Adipocyte (in vitro differentiated cells): ENCODE measurements at regions not wholly inside any gene's neighbourhood (a gene's known extent, or its start where the extent isn't known, plus 50 kb on each side); places are given as distances from the start of the nearest gene placed in this dataset.
A peak's percentile ranks its signal among the peaks of the same experiment; 100 is the strongest.

ENCODE experiments used
- DNase-seq: peaks from one replicate; pipeline ENCODE4 v3.0.0-alpha.2; 2015; ENCODE audit warnings: low read depth
- H3K27me3 ChIP-seq: replicated peaks from 2 replicates; pipeline ENCODE4 v1.7.0; 2013; ENCODE audit warnings: mild to moderate bottlenecking, low read length, moderate library complexity; ENCODE audit not compliant: control insufficient read depth, insufficient read depth
- H3K36me3 ChIP-seq: 2 replicates; pipeline ENCODE4 v1.7.0; 2013; ENCODE audit warnings: low read length, mild to moderate bottlenecking, moderate library complexity; ENCODE audit not compliant: control insufficient read depth, insufficient read depth, severe bottlenecking
- H3K4me1 ChIP-seq: 2 replicates; pipeline ENCODE4 v1.7.0; 2013; ENCODE audit warnings: mild to moderate bottlenecking, low read length, moderate library complexity; ENCODE audit not compliant: control insufficient read depth, insufficient read depth
- H3K4me3 ChIP-seq: 2 replicates; pipeline ENCODE4 v1.7.0; 2013; ENCODE audit warnings: mild to moderate bottlenecking, low read length, moderate library complexity
- H3K9ac ChIP-seq: 2 replicates; pipeline ENCODE4 v1.7.0; 2013; ENCODE audit warnings: mild to moderate bottlenecking, low read length, moderate library complexity
- H3K9me3 ChIP-seq: 2 replicates; pipeline ENCODE4 v1.7.0; 2013; ENCODE audit warnings: mild to moderate bottlenecking, low read length, moderate library complexity; ENCODE audit not compliant: control insufficient read depth

DNA sequence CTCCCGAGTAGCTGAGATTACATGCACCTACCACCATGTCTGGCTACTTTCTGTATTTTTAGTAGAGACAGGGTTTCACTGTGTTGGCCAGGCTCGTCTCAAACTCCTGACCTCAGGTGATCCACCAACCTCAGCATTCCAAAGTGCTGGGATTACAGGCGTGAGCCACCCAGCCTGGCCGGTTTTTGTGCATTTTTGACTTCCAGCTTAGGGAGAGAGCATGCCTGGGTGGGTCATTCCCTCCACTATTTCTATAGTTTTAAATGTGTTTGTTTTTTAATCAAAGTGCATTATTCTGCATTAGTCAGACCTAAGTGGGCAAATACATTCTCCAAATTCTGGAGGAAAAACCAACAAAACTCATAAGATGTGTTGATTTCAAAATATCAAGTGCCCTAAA is 207.4 kb upstream of the NRIP1 start:
- peaks cover 21% of the 10 kb centered on the region for H3K4me1 ChIP-seq
- H3K27me3 ChIP-seq, result no peaks in the 10 kb centered on the region
- no peaks in the 10 kb centered on the region for H3K36me3 ChIP-seq
- no peak overlapping the region for H3K9ac ChIP-seq
- H3K4me3 ChIP-seq, result no peak overlapping the region
- H3K9me3 ChIP-seq, result no peaks in the 10 kb centered on the region
- DNase-seq, result no peak

- peaks cover 21% of the 10 kb centered on the region for H3K4me1 ChIP-seq
- no peaks in the 10 kb centered on the region for H3K27me3 ChIP-seq
- peak; percentile 21 for DNase-seq
- H3K36me3 ChIP-seq, result no peaks in the 10 kb centered on the region
- no peaks in the 10 kb centered on the region for H3K9me3 ChIP-seq
- no peak overlapping the region for H3K4me3 ChIP-seq
- no peak overlapping the region for H3K9ac ChIP-seq
Measured at GRCh38 chr21:15272591-15272990, 207.8 kb upstream of the NRIP1 start.

- H3K9ac ChIP-seq, result no peak overlapping the region
- peaks cover 21% of the 10 kb centered on the region for H3K4me1 ChIP-seq
- no peaks in the 10 kb centered on the region for H3K9me3 ChIP-seq
- H3K4me3 ChIP-seq, result no peak overlapping the region
- H3K27me3 ChIP-seq, result no peaks in the 10 kb centered on the region
- no peaks in the 10 kb centered on the region for H3K36me3 ChIP-seq
- DNase-seq, result no peak
Measured at GRCh38 chr21:15273244-15273643, 208.4 kb upstream of the NRIP1 start.

- Histone ChIP-seq H3K9ac (no peak overlapping the region), H3K4me1 (peaks cover 21% of the 10 kb centered on the region), H3K36me3 (no peaks in the 10 kb centered on the region), H3K27me3 (no peaks in the 10 kb centered on the region), H3K9me3 (no peaks in the 10 kb centered on the region), H3K4me3 (no peak overlapping the region)
- no peak for DNase-seq
Measured at GRCh38 chr21:15274701-15275485, 210.1 kb upstream of the NRIP1 start.

DNA sequence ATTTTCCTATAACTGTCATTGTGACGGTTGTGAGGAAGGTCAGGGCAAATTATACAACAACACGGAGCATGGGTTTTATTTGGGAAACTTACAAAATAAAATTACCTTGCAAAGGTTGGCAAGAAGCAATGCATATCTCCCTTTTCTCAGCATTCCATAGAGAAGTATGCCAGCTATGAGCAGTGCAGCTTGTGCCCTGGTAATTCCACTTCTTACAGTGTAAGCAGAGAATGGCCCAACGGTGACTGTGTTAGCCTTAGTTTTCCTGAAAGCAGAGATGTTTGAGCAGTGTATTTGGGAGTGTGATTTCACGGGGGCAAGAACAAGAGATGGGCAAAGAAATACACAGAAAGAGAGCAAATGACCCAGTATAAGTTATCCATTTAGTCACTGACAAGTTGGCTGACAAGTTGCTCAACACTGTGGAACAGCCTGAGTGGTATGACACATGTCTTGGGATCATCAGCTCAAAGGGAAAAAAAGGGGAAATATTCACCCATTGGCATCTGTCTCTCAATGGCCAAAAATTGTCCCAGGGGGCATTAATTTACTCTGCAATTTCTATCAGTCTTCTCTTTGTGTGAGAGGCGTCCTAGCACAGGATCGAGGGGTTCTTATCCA is 210.9 kb upstream of the NRIP1 start:
- H3K9ac ChIP-seq, result no peak overlapping the region

DNA sequence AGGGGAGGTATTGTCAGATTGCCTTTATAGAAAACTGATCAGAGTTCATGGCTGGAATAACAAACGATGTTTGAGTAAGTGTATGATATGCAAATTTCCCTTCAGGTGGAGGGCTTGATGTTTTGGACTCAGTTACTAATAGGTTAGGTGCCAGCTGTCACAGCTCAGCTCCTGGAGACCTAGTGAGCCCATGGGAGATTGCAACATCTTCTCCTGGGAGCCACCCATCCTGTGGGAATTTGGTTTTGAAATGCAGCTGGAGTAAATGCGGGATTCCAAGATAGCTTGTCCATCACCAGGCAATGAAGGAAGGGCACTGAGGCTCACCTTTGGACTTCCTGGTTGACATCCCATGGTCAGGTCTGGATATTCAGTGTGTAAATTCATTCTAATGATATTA is 211.4 kb upstream of the NRIP1 start:
- no peak for DNase-seq
- Histone ChIP-seq H3K36me3 (no peaks in the 10 kb centered on the region), H3K27me3 (no peaks in the 10 kb centered on the region), H3K9ac (no peak overlapping the region), H3K4me1 (peaks cover 21% of the 10 kb centered on the region), H3K4me3 (no peak overlapping the region), H3K9me3 (no peaks in the 10 kb centered on the region)

More for the DNA sequence above, 210.9 kb upstream of the NRIP1 start:
- no peaks in the 10 kb centered on the region for H3K27me3 ChIP-seq
- DNase-seq, result no peak
- H3K9me3 ChIP-seq, result no peaks in the 10 kb centered on the region
- H3K4me3 ChIP-seq, result no peak overlapping the region
- no peaks in the 10 kb centered on the region for H3K36me3 ChIP-seq
- peaks cover 21% of the 10 kb centered on the region for H3K4me1 ChIP-seq

DNA sequence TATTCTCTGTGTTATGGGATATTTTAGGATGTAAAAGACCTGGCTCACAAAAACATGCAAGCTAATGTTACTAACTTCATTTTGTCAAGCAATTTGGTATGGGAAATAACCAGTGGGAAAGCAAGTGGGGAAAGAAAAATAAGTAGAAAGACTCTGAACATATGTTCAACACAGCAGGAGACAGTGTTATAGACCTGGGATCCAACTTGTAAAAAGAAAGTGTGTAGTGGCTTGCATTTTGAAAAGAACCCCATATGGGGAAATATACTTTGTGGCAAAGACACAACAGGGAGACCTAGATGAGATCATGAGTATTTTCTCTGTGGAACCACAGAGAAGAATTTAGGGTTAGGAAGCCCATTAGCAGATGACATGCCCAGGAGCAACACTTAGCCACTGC is 212.7 kb upstream of the NRIP1 start:
- no peak overlapping the region for H3K4me3 ChIP-seq
- no peaks in the 10 kb centered on the region for H3K9me3 ChIP-seq
- no peak for DNase-seq

DNA sequence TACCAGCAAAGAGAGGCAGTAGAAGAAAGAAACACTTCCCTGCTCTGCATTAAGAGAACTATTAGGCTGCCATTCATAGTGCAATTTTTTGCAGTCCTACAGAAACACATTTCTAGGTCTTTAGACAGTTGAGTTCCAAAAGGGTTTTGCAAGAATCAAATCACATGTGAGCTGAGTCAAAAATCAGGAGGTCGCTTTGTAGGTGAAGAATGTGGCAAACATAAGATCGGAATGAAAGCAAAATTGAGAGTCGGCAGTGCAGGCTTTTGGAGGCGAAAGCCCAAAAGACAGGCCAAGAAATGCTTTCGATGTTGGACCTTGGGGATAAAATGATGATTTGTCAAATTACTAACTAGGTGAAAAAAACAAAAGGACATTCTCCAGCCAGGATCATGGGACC is 213.5 kb upstream of the NRIP1 start:
- no peak for DNase-seq
- no peaks in the 10 kb centered on the region for H3K27me3 ChIP-seq
- H3K4me1 ChIP-seq, result peaks cover 11% of the 10 kb centered on the region
- H3K9me3 ChIP-seq, result no peaks in the 10 kb centered on the region
- no peak overlapping the region for H3K9ac ChIP-seq
- no peak overlapping the region for H3K4me3 ChIP-seq
- no peaks in the 10 kb centered on the region for H3K36me3 ChIP-seq

More for the DNA sequence above, 212.7 kb upstream of the NRIP1 start:
- H3K27me3 ChIP-seq, result no peaks in the 10 kb centered on the region
- H3K36me3 ChIP-seq, result no peaks in the 10 kb centered on the region
- no peak overlapping the region for H3K9ac ChIP-seq
- peaks cover 16% of the 10 kb centered on the region for H3K4me1 ChIP-seq

GRCh38 chr21:15278851-15279250 is 214.1 kb upstream of the NRIP1 start:
- no peak for DNase-seq
- Histone ChIP-seq H3K36me3 (no peaks in the 10 kb centered on the region), H3K4me1 (peaks cover 11% of the 10 kb centered on the region), H3K27me3 (no peaks in the 10 kb centered on the region), H3K9ac (no peak overlapping the region), H3K4me3 (no peak overlapping the region), H3K9me3 (no peaks in the 10 kb centered on the region)

DNA sequence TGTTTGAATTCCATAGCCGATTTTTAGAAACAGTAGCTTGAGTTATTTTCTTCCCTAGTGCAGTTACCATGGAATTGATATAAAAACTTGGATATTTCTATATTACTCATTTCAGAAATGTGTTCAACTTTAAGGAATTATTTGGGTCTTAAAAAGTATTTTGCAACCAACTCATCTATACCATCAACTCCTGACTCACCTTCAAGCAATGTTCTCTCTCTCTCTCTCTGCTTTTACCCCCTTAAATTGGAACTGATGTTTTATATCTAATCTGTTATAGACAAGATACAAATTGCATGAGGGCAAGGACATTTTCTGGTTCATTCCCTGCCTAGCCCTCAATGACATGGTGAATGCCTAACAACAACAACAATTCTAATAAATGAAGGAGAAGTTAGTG is 214.7 kb upstream of the NRIP1 start:
- Histone ChIP-seq H3K9ac (no peak overlapping the region), H3K4me3 (no peak overlapping the region), H3K27me3 (no peaks in the 10 kb centered on the region)

DNA sequence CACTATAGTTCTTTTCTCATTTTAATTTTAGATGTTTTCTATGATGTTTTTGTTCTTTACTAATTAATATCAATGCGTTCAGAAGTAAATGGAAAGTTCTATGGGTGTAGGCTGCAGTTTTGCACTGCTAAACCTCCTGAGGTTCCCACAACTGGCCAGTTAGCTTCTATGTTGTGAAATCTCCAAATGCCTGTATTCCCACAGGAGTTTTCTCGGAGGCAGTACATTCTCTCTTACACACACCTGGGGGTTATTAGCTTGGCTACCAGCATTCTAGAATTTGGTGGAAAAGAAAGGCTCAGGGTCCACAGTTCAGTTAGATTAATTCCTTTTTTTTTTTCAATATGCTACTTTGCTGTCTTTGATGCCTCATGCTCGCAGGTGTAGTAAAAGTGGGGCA is 216.9 kb upstream of the NRIP1 start:
- no peaks in the 10 kb centered on the region for H3K9me3 ChIP-seq
- H3K4me3 ChIP-seq, result no peak overlapping the region
- no peaks in the 10 kb centered on the region for H3K36me3 ChIP-seq
- no peaks in the 10 kb centered on the region for H3K27me3 ChIP-seq
- no peaks in the 10 kb centered on the region for H3K4me1 ChIP-seq
- DNase-seq, result no peak
- H3K9ac ChIP-seq, result no peak overlapping the region

More for the DNA sequence above, 214.7 kb upstream of the NRIP1 start:
- Histone ChIP-seq H3K4me1 (peaks cover 11% of the 10 kb centered on the region), H3K9me3 (no peaks in the 10 kb centered on the region), H3K36me3 (no peaks in the 10 kb centered on the region)
- no peak for DNase-seq
